ENCODE measurements at regions not wholly inside any gene's neighbourhood (a gene's known extent, or its start where the extent isn't known, plus 50 kb on each side); places are given as distances from the start of the nearest gene placed in this dataset.
"Not testable (repeated sequence)": the region's sequence is repeated elsewhere in the genome, so short reads cannot be mapped to it uniquely, and the experiment has no call there.

DNA sequence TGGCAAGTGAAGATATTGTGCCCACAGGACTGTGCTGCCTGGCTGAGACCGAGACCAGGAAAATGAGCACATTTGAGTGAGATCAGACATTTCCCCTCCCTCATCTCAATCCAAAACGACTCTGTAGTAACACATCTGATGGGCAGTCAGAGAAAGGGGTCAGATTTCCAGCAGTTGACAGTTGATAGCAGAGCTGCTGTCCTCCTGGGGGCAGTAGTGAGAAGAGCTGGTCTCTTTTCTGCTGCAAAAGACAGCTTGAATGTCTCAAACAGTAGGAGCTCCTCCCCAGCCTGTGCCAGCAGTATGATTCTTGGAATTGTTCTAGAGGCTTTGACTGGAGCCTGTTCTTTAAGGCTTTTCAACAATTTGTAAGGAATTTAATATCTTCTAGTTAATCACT lies 1396.3 kb downstream of the RPIA start:
- not testable (repeated sequence) for TF ChIP-seq POLR2A, CTCF (IDR thresholded peaks at IDR 0.05)
